ENCODE measurements at regions not wholly inside any gene's neighbourhood (a gene's known extent, or its start where the extent isn't known, plus 50 kb on each side); places are given as distances from the start of the nearest gene placed in this dataset.

- Mint-ChIP-seq H3K9me3 (no peaks in the 10 kb centered on the region), H3K36me3 (no peaks in the 10 kb centered on the region), H3K27ac (no peak overlapping the region), H3K4me3 (no peak overlapping the region), H3K27me3 (no peaks in the 10 kb centered on the region), H3K4me1 (no peaks in the 10 kb centered on the region)
- no peaks in the 10 kb centered on the region for H3K9me3 ChIP-seq (ENCODE audit: control insufficient read depth in 1 of 2, low read length in 2 of 2)
- no peaks in the 10 kb centered on the region for H3K36me3 ChIP-seq (ENCODE audit: insufficient read depth, low read length)
- DNase-seq: no peak
- intact Hi-C loops (cut with micrococcal nuclease): no loop called here
- no peaks in the 10 kb centered on the region for H3K4me1 ChIP-seq (ENCODE audit: insufficient read depth, low read length)
- no peaks in the 10 kb centered on the region for H3K27me3 ChIP-seq (ENCODE audit: insufficient read depth, low read length)
- H3K27ac ChIP-seq (ENCODE audit: low read depth, low read length): no peak overlapping the region
- ChIA-PET POLR2A (ENCODE audit: partially characterized antibody) (no interaction called here), CTCF (ENCODE audit: partially characterized antibody) (no interaction called here)
- H3K4me3 ChIP-seq (ENCODE audit: low read length in 2 of 2): no peak overlapping the region
These were observed 297.2 kb downstream of the TCERG1L start for GRCh38 chr10:131014271-131014670.

DNA sequence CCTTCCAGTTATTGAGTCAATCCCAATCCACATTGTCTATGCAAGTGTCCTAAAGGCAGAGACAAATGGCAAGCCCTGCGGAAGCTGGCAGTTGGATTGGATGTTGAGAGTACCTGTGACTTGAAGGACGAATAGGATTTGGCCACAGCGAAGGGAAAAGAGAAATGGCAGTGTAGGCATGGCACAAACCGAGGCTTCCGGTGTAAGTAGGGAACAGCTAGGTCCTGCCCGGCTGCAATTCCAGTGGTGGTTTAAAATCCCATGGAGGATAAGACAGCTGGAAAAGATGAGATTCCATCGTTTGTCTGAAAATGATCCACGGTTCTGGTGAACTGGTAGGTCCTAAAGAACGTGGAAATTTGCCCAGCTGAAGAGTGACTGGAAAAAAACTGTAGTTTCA, 296.2 kb downstream of the TCERG1L start:
- no peaks in the 10 kb centered on the region for H3K27me3 Mint-ChIP-seq
- no peaks in the 10 kb centered on the region for H3K27me3 ChIP-seq (ENCODE audit: insufficient read depth, low read length)
- H3K9me3 ChIP-seq (ENCODE audit: control insufficient read depth in 1 of 2, low read length in 2 of 2): no peaks in the 10 kb centered on the region
- H3K4me1 ChIP-seq (ENCODE audit: insufficient read depth, low read length): no peaks in the 10 kb centered on the region
- H3K4me1 Mint-ChIP-seq: no peaks in the 10 kb centered on the region
- H3K4me3 Mint-ChIP-seq: no peak overlapping the region
- intact Hi-C loops (cut with micrococcal nuclease): no loop called here
- H3K36me3 ChIP-seq (ENCODE audit: insufficient read depth, low read length): no peaks in the 10 kb centered on the region
- no peak for DNase-seq
- no peaks in the 10 kb centered on the region for H3K36me3 Mint-ChIP-seq
- H3K9me3 Mint-ChIP-seq: no peaks in the 10 kb centered on the region
- CTCF ChIA-PET (ENCODE audit: partially characterized antibody): no interaction called here
- H3K4me3 ChIP-seq (ENCODE audit: low read length in 2 of 2): no peak overlapping the region
- H3K27ac Mint-ChIP-seq: no peak overlapping the region
- POLR2A ChIA-PET (ENCODE audit: partially characterized antibody): no interaction called here
- H3K27ac ChIP-seq (ENCODE audit: low read depth, low read length): no peak overlapping the region

DNA sequence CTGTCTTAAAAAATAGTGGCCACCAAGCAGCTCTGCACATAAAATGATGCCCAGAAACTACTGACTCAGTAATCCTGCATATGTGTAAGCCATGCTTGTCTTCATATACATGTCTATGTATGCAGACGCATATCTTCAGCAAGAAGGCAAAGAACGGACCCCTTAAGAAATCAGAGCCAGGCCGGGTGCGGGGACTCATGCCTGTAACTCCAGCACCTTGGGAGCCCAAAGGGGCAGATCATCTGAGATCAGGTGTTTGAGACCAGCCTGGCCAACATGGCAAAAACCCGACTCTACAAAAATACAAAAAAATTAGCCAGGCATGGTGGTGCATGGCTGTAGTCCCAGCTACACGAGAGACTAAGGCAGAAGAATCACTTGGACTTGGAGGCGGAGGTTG, 295.0 kb downstream of the TCERG1L start:
- H3K9me3 Mint-ChIP-seq: no peaks in the 10 kb centered on the region
- no peaks in the 10 kb centered on the region for H3K4me1 Mint-ChIP-seq
- ChIA-PET POLR2A (ENCODE audit: partially characterized antibody) (no interaction called here), CTCF (ENCODE audit: partially characterized antibody) (no interaction called here)
- no peak overlapping the region for H3K27ac ChIP-seq (ENCODE audit: low read depth, low read length)
- no peak overlapping the region for H3K4me3 Mint-ChIP-seq
- no peak overlapping the region for H3K4me3 ChIP-seq (ENCODE audit: low read length in 2 of 2)
- intact Hi-C loops (cut with micrococcal nuclease): no loop called here
- no peak overlapping the region for H3K27ac Mint-ChIP-seq
- no peaks in the 10 kb centered on the region for H3K36me3 Mint-ChIP-seq
- no peak for DNase-seq
- H3K36me3 ChIP-seq (ENCODE audit: insufficient read depth, low read length): no peaks in the 10 kb centered on the region
- peaks cover 0 to 2% of the 10 kb centered on the region in 2 donors for H3K27me3 Mint-ChIP-seq
- H3K27me3 ChIP-seq (ENCODE audit: insufficient read depth, low read length): no peaks in the 10 kb centered on the region
- no peaks in the 10 kb centered on the region for H3K4me1 ChIP-seq (ENCODE audit: insufficient read depth, low read length)
- no peaks in the 10 kb centered on the region for H3K9me3 ChIP-seq (ENCODE audit: control insufficient read depth in 1 of 2, low read length in 2 of 2)

DNA sequence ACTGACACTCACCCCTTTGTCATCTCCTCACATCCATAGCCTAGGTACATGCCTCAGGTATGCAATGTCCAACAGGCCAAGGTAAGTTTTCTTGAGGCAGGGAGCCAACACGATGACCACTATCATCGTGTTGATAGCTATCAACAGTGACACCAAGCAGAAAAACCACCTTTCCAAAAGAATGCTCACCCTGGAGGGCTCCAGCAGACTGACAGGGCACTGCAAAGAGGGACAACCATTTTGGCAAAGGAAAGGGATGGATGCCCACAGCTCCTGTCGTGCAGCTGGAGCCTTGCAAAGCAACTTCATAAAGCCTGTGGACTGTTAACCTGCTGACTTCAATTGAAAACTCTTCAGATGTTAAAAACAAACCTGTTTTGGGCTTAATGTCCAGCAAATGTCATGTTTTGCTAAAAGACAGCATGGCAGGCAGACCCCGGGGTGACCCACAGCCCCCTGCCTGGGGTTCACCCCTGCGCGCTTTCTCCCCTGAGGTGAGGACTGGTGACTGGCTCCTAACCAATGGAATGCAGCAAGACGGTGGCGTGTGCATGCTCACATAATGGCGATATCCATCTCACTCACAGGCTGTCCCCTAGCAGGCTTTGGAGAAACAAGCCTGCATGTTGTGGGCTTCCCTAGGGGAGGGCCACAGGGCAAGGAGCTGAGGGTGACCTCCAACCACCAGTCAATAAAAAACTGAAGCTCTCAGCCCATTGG, 293.8 kb downstream of the TCERG1L start:
- Histone ChIP-seq H3K27me3 (ENCODE audit: insufficient read depth, low read length) (no peaks in the 10 kb centered on the region), H3K4me1 (ENCODE audit: insufficient read depth, low read length) (no peaks in the 10 kb centered on the region), H3K27ac (ENCODE audit: low read depth, low read length) (no peak overlapping the region), H3K36me3 (ENCODE audit: insufficient read depth, low read length) (no peaks in the 10 kb centered on the region), H3K9me3 (ENCODE audit: control insufficient read depth in 1 of 2, low read length in 2 of 2) (no peaks in the 10 kb centered on the region), H3K4me3 (ENCODE audit: low read length in 2 of 2) (no peak overlapping the region)
- Mint-ChIP-seq H3K4me3 (no peak overlapping the region), H3K9me3 (no peaks in the 10 kb centered on the region), H3K4me1 (no peaks in the 10 kb centered on the region), H3K36me3 (no peaks in the 10 kb centered on the region), H3K27ac (no peak overlapping the region), H3K27me3 (peaks cover 0 to 4% of the 10 kb centered on the region in 2 donors)
- POLR2A ChIA-PET (ENCODE audit: partially characterized antibody): no interaction called here
- CTCF ChIA-PET (ENCODE audit: partially characterized antibody): no interaction called here
- DNase-seq: no peak
- intact Hi-C loops (cut with micrococcal nuclease): no loop called here

DNA sequence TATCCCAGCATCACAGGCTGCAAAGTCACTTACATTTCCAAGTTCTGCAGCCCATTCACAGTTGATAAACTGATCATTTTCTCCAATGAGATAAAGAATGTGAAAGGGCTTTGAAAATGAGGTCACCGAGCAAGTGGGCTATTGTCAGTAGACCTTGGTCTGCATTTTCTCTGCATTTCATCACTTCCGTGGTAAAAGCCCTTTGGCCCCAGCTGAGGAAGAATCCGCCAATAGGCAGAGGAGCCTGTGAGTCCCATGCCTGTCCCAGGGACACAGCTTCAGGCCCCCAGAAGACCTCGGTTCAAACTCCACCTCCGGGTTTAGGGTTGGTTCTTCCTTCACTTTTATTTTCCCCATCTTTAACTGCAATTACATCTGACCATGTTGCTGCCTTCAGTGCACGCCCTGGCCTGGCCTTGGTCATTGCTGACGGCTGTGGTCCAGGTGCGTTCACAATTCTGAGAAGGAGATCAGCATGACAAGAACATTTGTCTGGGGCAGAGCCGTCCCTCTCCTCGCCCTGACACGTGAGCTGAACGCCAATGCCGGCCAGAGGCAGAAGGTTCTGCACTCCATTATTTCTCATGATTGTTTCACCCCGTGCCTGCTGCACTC, 292.5 kb downstream of the TCERG1L start:
- Histone ChIP-seq H3K4me3 (ENCODE audit: low read length in 2 of 2) (no peak overlapping the region), H3K9me3 (ENCODE audit: control insufficient read depth in 1 of 2, low read length in 2 of 2) (no peaks in the 10 kb centered on the region), H3K36me3 (ENCODE audit: insufficient read depth, low read length) (no peaks in the 10 kb centered on the region), H3K27me3 (ENCODE audit: insufficient read depth, low read length) (no peaks in the 10 kb centered on the region), H3K4me1 (ENCODE audit: insufficient read depth, low read length) (no peaks in the 10 kb centered on the region), H3K27ac (ENCODE audit: low read depth, low read length) (no peak overlapping the region)
- Mint-ChIP-seq H3K27me3 (peaks cover 0 to 4% of the 10 kb centered on the region in 2 donors), H3K4me3 (no peak overlapping the region), H3K9me3 (peaks cover 0 to 2% (median 0%) of the 10 kb centered on the region in 8 donors), H3K27ac (no peak overlapping the region), H3K4me1 (no peaks in the 10 kb centered on the region), H3K36me3 (no peaks in the 10 kb centered on the region)
- intact Hi-C loops (cut with micrococcal nuclease): no loop called here
- CTCF ChIA-PET (ENCODE audit: partially characterized antibody): no interaction called here
- DNase-seq: no peak
- POLR2A ChIA-PET (ENCODE audit: partially characterized antibody): no interaction called here

GRCh38 chr10:131019696-131020095, 291.8 kb downstream of the TCERG1L start:
- Mint-ChIP-seq H3K27me3 (peaks cover 0 to 4% of the 10 kb centered on the region in 2 donors), H3K36me3 (no peaks in the 10 kb centered on the region), H3K9me3 (peaks cover 0 to 2% (median 0%) of the 10 kb centered on the region in 8 donors), H3K27ac (no peak overlapping the region), H3K4me1 (no peaks in the 10 kb centered on the region), H3K4me3 (no peak overlapping the region)
- ChIA-PET POLR2A (ENCODE audit: partially characterized antibody) (no interaction called here), CTCF (ENCODE audit: partially characterized antibody) (no interaction called here)
- Histone ChIP-seq H3K27ac (ENCODE audit: low read depth, low read length) (no peak overlapping the region), H3K4me1 (ENCODE audit: insufficient read depth, low read length) (no peaks in the 10 kb centered on the region), H3K36me3 (ENCODE audit: insufficient read depth, low read length) (no peaks in the 10 kb centered on the region), H3K4me3 (ENCODE audit: low read length in 2 of 2) (no peak overlapping the region), H3K9me3 (ENCODE audit: control insufficient read depth in 1 of 2, low read length in 2 of 2) (no peaks in the 10 kb centered on the region), H3K27me3 (ENCODE audit: insufficient read depth, low read length) (no peaks in the 10 kb centered on the region)
- DNase-seq: no peak
- intact Hi-C loops (cut with micrococcal nuclease): no loop called here

GRCh38 chr10:131020775-131021174, 290.7 kb downstream of the TCERG1L start:
- Mint-ChIP-seq H3K4me1 (no peaks in the 10 kb centered on the region), H3K9me3 (peaks cover 0 to 2% (median 0%) of the 10 kb centered on the region in 8 donors), H3K27ac (no peak overlapping the region), H3K27me3 (peaks cover 0 to 4% of the 10 kb centered on the region in 2 donors), H3K4me3 (no peak overlapping the region), H3K36me3 (no peaks in the 10 kb centered on the region)
- H3K27ac ChIP-seq (ENCODE audit: low read depth, low read length): no peak overlapping the region
- no peak overlapping the region for H3K4me3 ChIP-seq (ENCODE audit: low read length in 2 of 2)
- CTCF ChIA-PET (ENCODE audit: partially characterized antibody): no interaction called here
- intact Hi-C loops (cut with micrococcal nuclease): no loop called here
- no peaks in the 10 kb centered on the region for H3K27me3 ChIP-seq (ENCODE audit: insufficient read depth, low read length)
- H3K36me3 ChIP-seq (ENCODE audit: insufficient read depth, low read length): no peaks in the 10 kb centered on the region
- no peaks in the 10 kb centered on the region for H3K9me3 ChIP-seq (ENCODE audit: control insufficient read depth in 1 of 2, low read length in 2 of 2)
- DNase-seq: no peak
- POLR2A ChIA-PET (ENCODE audit: partially characterized antibody): no interaction called here
- H3K4me1 ChIP-seq (ENCODE audit: insufficient read depth, low read length): no peaks in the 10 kb centered on the region

All from CD4-positive, alpha-beta memory T cell (primary cell).